HG03432 (cell line): ENCODE measurements at regions not wholly inside any gene's neighbourhood (a gene's known extent, or its start where the extent isn't known, plus 50 kb on each side); places are given as distances from the start of the nearest gene placed in this dataset.

Experiments
- ATAC-seq: cut with Tn5 transposase; IDR thresholded peaks from one replicate; pipeline ENCODE4 v1.9.1; 2021; ENCODE audit warnings: mild to moderate bottlenecking, moderate library complexity; ENCODE audit not compliant: unreplicated experiment

GRCh38 chr21:38959692-38960061 lies 153.9 kb downstream of the ETS2 start:
- no peak for ATAC-seq

- ATAC-seq: no peak
These were observed 153.4 kb downstream of the ETS2 start for GRCh38 chr21:38958940-38959691.

- ATAC-seq: no peak
These were observed 152.6 kb downstream of the ETS2 start for GRCh38 chr21:38958323-38958705.

- no peak for ATAC-seq
These were observed 152.0 kb downstream of the ETS2 start for GRCh38 chr21:38957575-38958322.

- ATAC-seq: no peak
These were observed 151.3 kb downstream of the ETS2 start for GRCh38 chr21:38956856-38957571.

GRCh38 chr21:38956521-38956855 lies 150.8 kb downstream of the ETS2 start:
- no peak for ATAC-seq

- ATAC-seq: no peak
These were observed 150.3 kb downstream of the ETS2 start for GRCh38 chr21:38956007-38956406.

GRCh38 chr21:38955495-38955894 lies 149.8 kb downstream of the ETS2 start:
- ATAC-seq: no peak

- no peak for ATAC-seq
These were observed 148.9 kb downstream of the ETS2 start for GRCh38 chr21:38954588-38955004.

- ATAC-seq: no peak
These were observed 147.8 kb downstream of the ETS2 start for GRCh38 chr21:38953516-38953915.

GRCh38 chr21:38952890-38953289 lies 147.2 kb downstream of the ETS2 start:
- no peak for ATAC-seq

GRCh38 chr21:38951095-38951730 lies 145.5 kb downstream of the ETS2 start:
- no peak for ATAC-seq

GRCh38 chr21:38950435-38951094 lies 144.8 kb downstream of the ETS2 start:
- ATAC-seq: no peak

GRCh38 chr21:38949070-38949380 lies 143.3 kb downstream of the ETS2 start:
- ATAC-seq: no peak

- no peak for ATAC-seq
These were observed 142.8 kb downstream of the ETS2 start for GRCh38 chr21:38948377-38949069.

GRCh38 chr21:38945545-38946245 lies 140.0 kb downstream of the ETS2 start:
- ATAC-seq: no peak

GRCh38 chr21:38944903-38945302 lies 139.2 kb downstream of the ETS2 start:
- ATAC-seq: no peak

GRCh38 chr21:38944402-38944801 lies 138.7 kb downstream of the ETS2 start:
- no peak for ATAC-seq

GRCh38 chr21:38942748-38943211 lies 137.1 kb downstream of the ETS2 start:
- no peak for ATAC-seq

GRCh38 chr21:38938769-38939168 lies 133.0 kb downstream of the ETS2 start:
- ATAC-seq: no peak
